ENCODE measurements at regions not wholly inside any gene's neighbourhood (a gene's known extent, or its start where the extent isn't known, plus 50 kb on each side); places are given as distances from the start of the nearest gene placed in this dataset.

- H4K20me1 ChIP-seq (replicated peaks; ENCODE audit: insufficient read depth): no peaks in the 10 kb centered on the region
- H3K27ac ChIP-seq (ENCODE audit: low read depth): no peak overlapping the region
- H3K4me3 ChIP-seq: no peak overlapping the region
- H3F3A ChIP-seq (replicated peaks; ENCODE audit: low read depth): no peaks in the 10 kb centered on the region
- H3K4me2 ChIP-seq: no peak overlapping the region
- Mint-ChIP-seq H3K27me3 (ENCODE audit: insufficient read depth, low read depth, poor library complexity) (peaks cover 1% of the 10 kb centered on the region), H3K4me1 (peaks cover 7% of the 10 kb centered on the region), H3K9me3 (no peaks in the 10 kb centered on the region), H3K27ac (no peak overlapping the region), H3K4me3 (no peak overlapping the region), H3K36me3 (ENCODE audit: low read depth) (no peaks in the 10 kb centered on the region)
- no peak overlapping the region for H2AFZ ChIP-seq
- ATAC-seq (no peak), DNase-seq (ENCODE audit: low spot score) (no peak)
- H3K36me3 ChIP-seq (ENCODE audit: insufficient read depth): no peaks in the 10 kb centered on the region
- H3K79me2 ChIP-seq (replicated peaks; ENCODE audit: insufficient read depth): no peaks in the 10 kb centered on the region
- H3K9me2 ChIP-seq (ENCODE audit: insufficient read depth): no peaks in the 10 kb centered on the region
- 0 out of 2 replicates have a peak, but pooled peaks cover 4% of the 10 kb centered on the region for H3K4me1 ChIP-seq (ENCODE audit: insufficient read depth)
- H3K27me3 ChIP-seq (ENCODE audit: insufficient read depth): no peaks in the 10 kb centered on the region
- TF ChIP-seq, protein P1, sequence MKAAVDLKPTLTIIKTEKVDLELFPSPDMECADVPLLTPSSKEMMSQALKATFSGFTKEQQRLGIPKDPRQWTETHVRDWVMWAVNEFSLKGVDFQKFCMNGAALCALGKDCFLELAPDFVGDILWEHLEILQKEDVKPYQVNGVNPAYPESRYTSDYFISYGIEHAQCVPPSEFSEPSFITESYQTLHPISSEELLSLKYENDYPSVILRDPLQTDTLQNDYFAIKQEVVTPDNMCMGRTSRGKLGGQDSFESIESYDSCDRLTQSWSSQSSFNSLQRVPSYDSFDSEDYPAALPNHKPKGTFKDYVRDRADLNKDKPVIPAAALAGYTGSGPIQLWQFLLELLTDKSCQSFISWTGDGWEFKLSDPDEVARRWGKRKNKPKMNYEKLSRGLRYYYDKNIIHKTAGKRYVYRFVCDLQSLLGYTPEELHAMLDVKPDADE (IDR thresholded peaks at IDR 0.05): no peak
- no peak for TF ChIP-seq ZNF331 (CRISPR knock-in tag; IDR thresholded peaks at IDR 0.05; ENCODE audit: low read depth)
- TF ChIP-seq ZNF462 (CRISPR knock-in tag; IDR thresholded peaks at IDR 0.05): no peak
- TF ChIP-seq CTCF (conservative IDR thresholded peaks at IDR 0.05; ENCODE audit: low read depth in 2 of 2): no peak
- no peak for TF ChIP-seq REST (IDR thresholded peaks at IDR 0.05; ENCODE audit: unreplicated experiment)
- no peak for TF ChIP-seq EZH2phosphoT487 (IDR thresholded peaks at IDR 0.05; ENCODE audit: unreplicated experiment)
- TF ChIP-seq JUNB (IDR thresholded peaks at IDR 0.05; ENCODE audit: unreplicated experiment): no peak
- no peak for TF ChIP-seq NANOG (IDR thresholded peaks at IDR 0.05; ENCODE audit: borderline replicate concordance)
- TF ChIP-seq CREB1 (CRISPR knock-in tag; IDR thresholded peaks at IDR 0.05; ENCODE audit: low read depth): no peak
- no peak for TF ChIP-seq EZH2 (IDR thresholded peaks at IDR 0.05; ENCODE audit: low read depth, unreplicated experiment)
- TF ChIP-seq ZNF114 (CRISPR knock-in tag; IDR thresholded peaks at IDR 0.05): no peak
- no peak for TF ChIP-seq STAT1 (IDR thresholded peaks at IDR 0.05; ENCODE audit: unreplicated experiment)
- TF ChIP-seq POLR2AphosphoS5 (IDR thresholded peaks at IDR 0.05; ENCODE audit: low read depth): no peak
Observed at GRCh38 chr2:14350856-14351255, 281.7 kb upstream of the LRATD1 start.
